IMR-90 (cell line): ENCODE measurements at regions not wholly inside any gene's neighbourhood (a gene's known extent, or its start where the extent isn't known, plus 50 kb on each side); places are given as distances from the start of the nearest gene placed in this dataset.
"Not testable (repeated sequence)": the region's sequence is repeated elsewhere in the genome, so short reads cannot be mapped to it uniquely, and the experiment has no call there.

Experiments used
- ATAC-seq: fragments of 200-7000 bp; cut with Tn5 transposase; 2 replicates; pipeline ENCODE4 v1.9.1; 2020; ENCODE audit warnings: low read depth, mild to moderate bottlenecking, moderate library complexity
- BruUV-seq: library from RNA; stranded (reverse); fragments of 400-500 nt; replicated peaks from 2 replicates; lab custom pipeline; 2021; lab: Mats Ljungman, UMichigan
- CTCF ChIA-PET: fragments of 300-600 bp; formaldehyde crosslinking; extraction: SDS; loops from one replicate; lab custom pipeline; 2021; ENCODE audit warnings: antibody characterized with exemption; lab: Yijun Ruan, JAX
- POLR2A ChIA-PET: fragments of 300-600 bp; sonication (Branson Sonifier 250); formaldehyde crosslinking; loops from one replicate; lab custom pipeline; 2022; ENCODE audit warnings: antibody characterized with exemption; ENCODE audit not compliant: unreplicated experiment; lab: Charles Lee
- DNase-seq: peaks from one replicate; pipeline ENCODE4 v3.0.0; 2013
- H2AFZ ChIP-seq: replicated peaks from 2 replicates; pipeline ENCODE3; 2013; ENCODE audit warnings: low read length, mild to moderate bottlenecking; ENCODE audit not compliant: poor library complexity
- H2AK5ac ChIP-seq: 2 replicates; pipeline ENCODE4 v1.6.1; 2013; ENCODE audit warnings: low read depth, low read length, inconsistent platforms
- H2AK9ac ChIP-seq: replicated peaks from 2 replicates; pipeline ENCODE3; 2013; ENCODE audit warnings: mild to moderate bottlenecking, low read depth, low read length, moderate library complexity; ENCODE audit not compliant: poor library complexity
- H2BK120ac ChIP-seq: 2 replicates; pipeline ENCODE4 v1.6.1; 2013; ENCODE audit warnings: low read depth, low read length, inconsistent platforms
- H2BK15ac ChIP-seq: 3 replicates; pipeline ENCODE4 v1.6.1; 2013; ENCODE audit warnings: low read depth, low read length, inconsistent platforms
- H2BK20ac ChIP-seq: 2 replicates; pipeline ENCODE4 v1.6.1; 2013; ENCODE audit warnings: low read depth, mild to moderate bottlenecking, inconsistent platforms, low read length, moderate library complexity
- H2BK5ac ChIP-seq: 2 replicates; pipeline ENCODE4 v1.6.1; 2013; ENCODE audit warnings: mild to moderate bottlenecking, low read depth, low read length, inconsistent platforms; ENCODE audit not compliant: poor library complexity, severe bottlenecking
- H3K14ac ChIP-seq: replicated peaks from 2 replicates; pipeline ENCODE4 v1.6.1; 2013; ENCODE audit warnings: low read depth, low read length, inconsistent platforms
- H3K18ac ChIP-seq: 2 replicates; pipeline ENCODE4 v1.6.1; 2013; ENCODE audit warnings: low read depth, low read length, control low read depth
- H3K23ac ChIP-seq: 2 replicates; pipeline ENCODE4 v1.6.1; 2013; ENCODE audit warnings: low read depth, low read length, inconsistent platforms
- H3K27ac ChIP-seq: 2 replicates; pipeline ENCODE4 v1.5.1; 2013; ENCODE audit warnings: mild to moderate bottlenecking, control low read depth, low read length; ENCODE audit not compliant: insufficient read depth
- H3K27me3 ChIP-seq: 2 replicates; pipeline ENCODE4 v1.6.1; 2013; ENCODE audit warnings: low read length; ENCODE audit not compliant: control insufficient read depth, insufficient read depth
- H3K36me3 ChIP-seq: 2 replicates; pipeline ENCODE4 v1.6.1; 2013; ENCODE audit warnings: low read length, mixed read lengths; ENCODE audit not compliant: control insufficient read depth, insufficient read depth
- H3K4ac ChIP-seq: 2 replicates; pipeline ENCODE4 v1.6.1; 2013; ENCODE audit warnings: low read depth, low read length, inconsistent platforms
- H3K4me1 ChIP-seq: 2 replicates; pipeline ENCODE4 v1.6.1; 2013; ENCODE audit warnings: low read length, mixed read lengths; ENCODE audit not compliant: control insufficient read depth, insufficient read depth
- H3K4me2 ChIP-seq: 2 replicates; pipeline ENCODE4 v1.6.1; 2013; ENCODE audit warnings: low read depth, mild to moderate bottlenecking, control low read depth, low read length, moderate library complexity
- H3K4me3 ChIP-seq: 2 replicates; pipeline ENCODE4 v1.5.1; 2013; ENCODE audit warnings: low read depth, mild to moderate bottlenecking, control low read depth, low read length, moderate library complexity; ENCODE audit not compliant: insufficient read depth
- H3K56ac ChIP-seq: 2 replicates; pipeline ENCODE4 v1.6.1; 2013; ENCODE audit warnings: low read length, inconsistent platforms; ENCODE audit not compliant: insufficient read depth; ENCODE audit errors: extremely low read depth
- H3K79me1 ChIP-seq, 2 experiments: 2 replicates each; pipeline ENCODE4 v1.6.1; 2013; ENCODE audit warnings: low read length in 2 of 2, inconsistent platforms in 1 of 2, low read depth in 1 of 2
- H3K9ac ChIP-seq: 2 replicates; pipeline ENCODE4 v1.6.1; 2013; ENCODE audit warnings: low read depth, low read length, control low read depth
- H3K9me1 ChIP-seq: 2 replicates; pipeline ENCODE4 v1.6.1; 2013; ENCODE audit warnings: low read length, inconsistent platforms; ENCODE audit not compliant: insufficient read depth
- H3K9me3 ChIP-seq: 2 replicates; pipeline ENCODE4 v1.6.1; 2013; ENCODE audit warnings: low read length; ENCODE audit not compliant: control insufficient read depth, insufficient read depth
- H4K20me1 ChIP-seq: 2 replicates; pipeline ENCODE4 v1.6.1; 2013; ENCODE audit warnings: low read length, inconsistent platforms; ENCODE audit not compliant: insufficient read depth
- H4K5ac ChIP-seq: 2 replicates; pipeline ENCODE4 v1.6.1; 2013; ENCODE audit warnings: mild to moderate bottlenecking, low read depth, low read length, control low read depth
- H4K8ac ChIP-seq, 2 experiments: 2 replicates each; pipeline ENCODE4 v1.6.1; 2013; ENCODE audit warnings: low read depth in 2 of 2, low read length in 2 of 2, control low read depth in 1 of 2, inconsistent platforms in 1 of 2
- H4K91ac ChIP-seq: 2 replicates; pipeline ENCODE4 v1.6.1; 2013; ENCODE audit warnings: low read depth, low read length, inconsistent platforms; ENCODE audit not compliant: insufficient read depth
- WGBS, 2 experiments: methylation state at CpG; one replicate each; pipeline versions ENCODE4 v1.1.5 to v1.1.7; 2013; ENCODE audit warnings: missing lambda C conversion rate in 2 of 2; ENCODE audit not compliant: insufficient read length in 1 of 2; ENCODE audit errors: extremely low coverage in 2 of 2; 5-methylcytosine and 5-hydroxymethylcytosine counted together
- dilution Hi-C: fragments of 300-500 bp; cut with HindIII; formaldehyde crosslinking; loops from one replicate; pipeline ENCODE4 v1.14.3; 2018; ENCODE audit warnings: low sequenced_read_pairs; ENCODE audit not compliant: unreplicated experiment
- in situ Hi-C: fragments of 300-500 bp; cut with MboI; formaldehyde crosslinking; loops from 3 replicates; pipeline ENCODE4 v1.14.3; 2019; ENCODE audit warnings: low sequenced_read_pairs, inconsistent platforms, mixed read lengths
- intact Hi-C: fragments of 100-400 bp; cut with micrococcal nuclease; formaldehyde crosslinking; loops from 2 replicates; pipeline ENCODE4 v1.10.0; 2022

GRCh38 chr6:60473805-60474204 is 1812.2 kb downstream of the KHDRBS2 start:
- H3K23ac ChIP-seq, H3K79me1 ChIP-seq, H3K56ac ChIP-seq, H3K9ac ChIP-seq, H3K4ac ChIP-seq, H3K27me3 ChIP-seq, H2BK20ac ChIP-seq, intact Hi-C loops, H2BK15ac ChIP-seq, H4K20me1 ChIP-seq, H2BK120ac ChIP-seq, CTCF ChIA-PET, H4K5ac ChIP-seq, H2AFZ ChIP-seq, H3K4me3 ChIP-seq, H3K4me2 ChIP-seq, in situ Hi-C loops, H3K9me3 ChIP-seq, H2AK5ac ChIP-seq, H2AK9ac ChIP-seq, POLR2A ChIA-PET, H3K9me1 ChIP-seq, H3K14ac ChIP-seq, DNase-seq, H3K18ac ChIP-seq, dilution Hi-C loops, H3K4me1 ChIP-seq, BruUV-seq, H2BK5ac ChIP-seq, H4K8ac ChIP-seq, H3K27ac ChIP-seq, ATAC-seq, H4K91ac ChIP-seq, H3K36me3 ChIP-seq: not testable (repeated sequence)
- no CpG with 5 or more reads among the region's 2 CpGs for WGBS, 2 experiments

DNA sequence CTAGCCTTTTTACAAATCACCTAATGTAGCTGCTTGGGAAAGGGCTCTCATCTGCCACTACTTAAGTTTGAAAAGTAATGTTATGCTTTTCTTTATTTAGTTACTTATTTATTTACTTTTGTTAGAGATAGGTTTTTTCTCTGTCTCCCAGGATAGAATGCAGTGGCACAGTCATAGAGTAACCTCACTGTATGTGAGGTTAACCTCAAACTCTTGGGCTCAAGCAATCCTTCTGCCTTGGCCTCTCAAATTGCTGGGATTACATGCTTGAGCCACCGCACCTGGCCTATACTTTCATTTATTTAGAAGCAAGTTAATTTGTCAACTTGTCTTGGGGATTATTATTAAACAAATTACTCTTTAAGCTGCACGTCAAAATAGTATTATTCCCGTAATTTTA is 1814.6 kb downstream of the KHDRBS2 start:
- H3K9me3 ChIP-seq, H2BK20ac ChIP-seq, H3K4me1 ChIP-seq, CTCF ChIA-PET, H2AK5ac ChIP-seq, H4K5ac ChIP-seq, H3K23ac ChIP-seq, H3K4me2 ChIP-seq, H3K27ac ChIP-seq, H3K79me1 ChIP-seq, H3K4ac ChIP-seq, in situ Hi-C loops, H3K9ac ChIP-seq, ATAC-seq, intact Hi-C loops, H2AK9ac ChIP-seq, H3K36me3 ChIP-seq, H3K14ac ChIP-seq, H4K91ac ChIP-seq, H4K20me1 ChIP-seq, H2BK5ac ChIP-seq, H3K4me3 ChIP-seq, H4K8ac ChIP-seq, H2BK120ac ChIP-seq, H3K56ac ChIP-seq, H3K9me1 ChIP-seq, H2AFZ ChIP-seq, H3K27me3 ChIP-seq, H2BK15ac ChIP-seq, H3K18ac ChIP-seq, DNase-seq, BruUV-seq, POLR2A ChIA-PET, dilution Hi-C loops: not testable (repeated sequence)
- WGBS, 2 experiments = no CpG with 5 or more reads among the region's 3 CpGs
